T-helper 2 cell treated with Interferon-gamma antibody and Interleukin-4, amounts not matched to agents 5 μg/mL and 100 μg/mL, for 36 hours (primary cell): ENCODE measurements at regions not wholly inside any gene's neighbourhood (a gene's known extent, or its start where the extent isn't known, plus 50 kb on each side); places are given as distances from the start of the nearest gene placed in this dataset.

ENCODE experiments used
- DNase-seq: peaks from one replicate; pipeline ENCODE4 v3.0.0; 2021; ENCODE audit warnings: low spot score
- H3K27ac Mint-ChIP-seq: one replicate; pipeline ENCODE4 v1.8.0; 2021; ENCODE audit warnings: mild to moderate bottlenecking, mixed read lengths
- H3K27me3 Mint-ChIP-seq: one replicate; pipeline ENCODE4 v1.8.0; 2021; ENCODE audit warnings: low read depth, mixed read lengths
- H3K36me3 Mint-ChIP-seq: one replicate; pipeline ENCODE4 v1.8.0; 2021; ENCODE audit warnings: low read depth, mixed read lengths
- H3K4me1 Mint-ChIP-seq: one replicate; pipeline ENCODE4 v1.8.0; 2021; ENCODE audit warnings: low read depth, mixed read lengths
- H3K4me3 Mint-ChIP-seq: one replicate; pipeline ENCODE4 v1.8.0; 2022; ENCODE audit warnings: mild to moderate bottlenecking, moderate library complexity, mixed read lengths
- H3K9me3 Mint-ChIP-seq: one replicate; pipeline ENCODE4 v1.8.0; 2021; ENCODE audit warnings: mixed read lengths

DNA sequence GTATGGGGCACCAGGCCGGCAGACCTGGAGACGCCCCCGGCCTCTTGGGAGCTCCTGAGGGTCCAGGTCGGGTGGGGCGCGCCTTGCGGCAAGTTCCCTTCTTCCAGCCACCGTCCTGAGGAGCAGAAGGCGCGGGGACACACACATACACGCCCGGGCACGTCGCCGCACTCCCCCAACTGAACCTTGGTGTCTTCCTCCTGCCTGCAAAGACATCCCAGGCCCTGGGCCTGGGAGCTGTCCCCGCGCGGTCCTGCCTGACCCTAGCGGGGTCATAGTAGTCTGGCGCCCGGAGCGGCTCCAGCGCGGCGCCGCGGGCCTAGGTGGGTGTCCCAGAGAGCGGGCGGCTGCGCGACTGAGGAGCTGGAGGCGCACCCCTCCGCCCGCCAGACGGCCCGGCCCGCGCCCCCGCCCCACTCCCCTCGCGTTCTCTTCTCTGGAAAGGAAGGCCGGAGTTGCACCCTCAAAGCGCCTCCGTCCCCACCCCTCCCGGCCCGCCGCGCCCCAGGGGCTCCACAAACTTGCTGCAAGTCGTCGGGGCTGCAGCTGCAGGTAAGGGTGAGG, 185.9 kb upstream of the LINGO1 start:
- Mint-ChIP-seq H3K27ac (no peak overlapping the region), H3K9me3 (no peaks in the 10 kb centered on the region), H3K4me1 (no peaks in the 10 kb centered on the region), H3K4me3 (no peak overlapping the region), H3K36me3 (no peaks in the 10 kb centered on the region), H3K27me3 (peaks cover 50% of the 10 kb centered on the region)
- no peak for DNase-seq

DNA sequence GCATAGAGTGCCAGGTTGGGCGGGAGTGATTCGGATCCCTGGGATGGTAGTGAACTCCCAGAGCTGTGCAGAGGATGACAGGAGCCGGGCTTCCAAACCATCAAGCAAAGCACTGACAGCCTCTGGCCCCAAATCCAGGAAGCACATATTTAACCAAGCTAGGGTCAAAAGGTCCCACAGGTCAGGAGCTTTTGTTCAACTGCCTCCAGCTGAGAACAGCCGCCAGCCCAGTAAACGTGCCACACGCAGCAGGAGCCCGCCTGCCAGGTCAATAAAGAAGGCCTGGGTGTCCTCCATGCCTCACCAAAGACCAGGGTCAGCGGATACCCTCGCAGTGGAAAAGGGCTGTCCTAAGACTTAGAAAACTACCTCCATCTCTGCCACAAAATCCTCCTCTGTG, 184.7 kb upstream of the LINGO1 start:
- H3K36me3 Mint-ChIP-seq: no peaks in the 10 kb centered on the region
- H3K27ac Mint-ChIP-seq: no peak overlapping the region
- no peaks in the 10 kb centered on the region for H3K9me3 Mint-ChIP-seq
- H3K4me1 Mint-ChIP-seq: no peaks in the 10 kb centered on the region
- DNase-seq: no peak
- peaks cover 43% of the 10 kb centered on the region for H3K27me3 Mint-ChIP-seq
- H3K4me3 Mint-ChIP-seq: no peak overlapping the region

DNA sequence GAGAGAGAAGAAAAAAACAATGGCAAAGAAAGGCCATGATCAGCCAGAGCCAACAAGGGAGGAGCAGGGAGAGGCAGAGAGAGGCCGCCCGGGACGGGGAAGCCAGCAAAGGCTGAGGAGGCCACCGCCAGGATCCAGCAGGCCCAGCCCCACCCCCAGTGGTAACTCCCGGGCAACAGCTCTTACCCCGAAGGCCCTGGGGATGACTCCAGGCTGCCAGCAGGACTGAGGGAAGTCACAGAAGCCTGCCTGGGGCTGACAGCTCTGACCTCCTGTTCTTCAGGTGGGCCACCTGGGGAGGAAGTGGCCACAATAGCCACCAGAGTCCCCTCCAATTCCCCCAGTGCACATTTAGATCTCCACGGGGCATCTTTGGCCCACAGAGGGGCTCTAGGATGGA, 184.3 kb upstream of the LINGO1 start:
- Mint-ChIP-seq H3K36me3 (no peaks in the 10 kb centered on the region), H3K4me1 (no peaks in the 10 kb centered on the region), H3K27ac (no peak overlapping the region), H3K4me3 (no peak overlapping the region), H3K27me3 (peaks cover 38% of the 10 kb centered on the region), H3K9me3 (no peaks in the 10 kb centered on the region)
- DNase-seq: no peak

DNA sequence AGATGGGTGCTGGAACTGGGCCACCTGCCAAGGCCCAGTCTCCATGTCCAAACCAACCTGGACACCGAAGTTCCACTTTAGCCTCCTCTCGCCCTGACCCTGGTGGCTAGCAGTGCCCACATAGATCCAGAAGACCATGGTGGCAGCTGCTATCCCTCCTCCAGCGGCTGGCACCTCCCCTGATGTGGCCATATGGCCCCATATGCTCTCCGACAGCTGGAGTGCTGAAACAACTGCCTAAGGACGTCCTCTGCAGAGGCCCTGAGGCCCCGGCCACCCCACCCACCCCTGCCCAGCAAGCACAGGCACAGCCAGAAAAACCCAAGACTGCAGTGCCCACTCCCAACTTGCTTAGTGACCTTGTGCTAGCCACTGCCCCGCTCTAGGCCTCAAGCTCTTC, 182.3 kb upstream of the LINGO1 start:
- Mint-ChIP-seq H3K27me3 (peaks cover 22% of the 10 kb centered on the region), H3K9me3 (no peaks in the 10 kb centered on the region), H3K36me3 (no peaks in the 10 kb centered on the region), H3K4me1 (no peaks in the 10 kb centered on the region), H3K4me3 (no peak overlapping the region), H3K27ac (no peak overlapping the region)
- DNase-seq: no peak

DNA sequence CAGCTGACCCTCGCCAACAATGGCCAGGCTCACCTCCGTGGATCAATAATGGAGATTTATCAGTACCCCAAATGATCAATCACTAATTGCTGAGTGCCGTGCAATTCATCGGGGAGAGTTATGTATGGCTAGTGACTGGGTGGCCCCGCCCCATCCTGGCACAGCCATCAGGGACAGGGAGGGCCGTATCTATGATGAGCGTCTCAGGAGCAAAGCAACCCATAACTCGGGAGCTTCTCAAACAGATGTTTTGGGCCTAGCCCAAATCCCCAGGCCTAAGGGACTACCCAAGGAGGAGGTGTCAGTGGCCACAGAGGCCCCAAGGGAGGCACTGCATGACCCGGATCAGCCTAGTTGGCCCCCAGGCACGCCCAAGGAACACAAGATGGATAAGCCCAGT, 180.0 kb upstream of the LINGO1 start:
- H3K9me3 Mint-ChIP-seq: no peaks in the 10 kb centered on the region
- no peaks in the 10 kb centered on the region for H3K36me3 Mint-ChIP-seq
- H3K4me3 Mint-ChIP-seq: no peak overlapping the region
- H3K4me1 Mint-ChIP-seq: no peaks in the 10 kb centered on the region
- no peak overlapping the region for H3K27ac Mint-ChIP-seq
- no peak for DNase-seq
- peaks cover 15% of the 10 kb centered on the region for H3K27me3 Mint-ChIP-seq

DNA sequence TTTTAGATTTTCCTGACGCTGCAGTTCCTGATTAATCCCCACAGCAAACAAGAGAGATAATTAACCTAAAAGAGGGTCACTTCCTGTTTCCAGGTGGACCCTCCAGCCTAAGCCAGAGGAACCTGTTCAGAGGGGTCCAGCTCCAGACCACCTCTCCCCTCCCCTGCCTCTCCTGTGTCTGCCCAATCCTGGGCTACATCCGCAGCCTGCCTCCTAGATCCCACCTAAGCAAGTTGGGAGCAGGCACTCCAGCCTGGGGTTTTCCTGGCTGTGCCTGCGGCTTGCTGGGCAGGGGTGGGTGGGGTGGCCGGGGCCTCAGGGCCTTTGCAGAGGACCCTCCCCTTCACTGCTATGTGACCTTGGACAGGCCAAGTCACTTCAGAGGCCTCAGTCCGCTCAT, 178.6 kb upstream of the LINGO1 start:
- H3K36me3 Mint-ChIP-seq: no peaks in the 10 kb centered on the region
- H3K27me3 Mint-ChIP-seq: peaks cover 4% of the 10 kb centered on the region
- no peaks in the 10 kb centered on the region for H3K9me3 Mint-ChIP-seq
- H3K27ac Mint-ChIP-seq: no peak overlapping the region
- H3K4me1 Mint-ChIP-seq: no peaks in the 10 kb centered on the region
- no peak overlapping the region for H3K4me3 Mint-ChIP-seq
- no peak for DNase-seq

DNA sequence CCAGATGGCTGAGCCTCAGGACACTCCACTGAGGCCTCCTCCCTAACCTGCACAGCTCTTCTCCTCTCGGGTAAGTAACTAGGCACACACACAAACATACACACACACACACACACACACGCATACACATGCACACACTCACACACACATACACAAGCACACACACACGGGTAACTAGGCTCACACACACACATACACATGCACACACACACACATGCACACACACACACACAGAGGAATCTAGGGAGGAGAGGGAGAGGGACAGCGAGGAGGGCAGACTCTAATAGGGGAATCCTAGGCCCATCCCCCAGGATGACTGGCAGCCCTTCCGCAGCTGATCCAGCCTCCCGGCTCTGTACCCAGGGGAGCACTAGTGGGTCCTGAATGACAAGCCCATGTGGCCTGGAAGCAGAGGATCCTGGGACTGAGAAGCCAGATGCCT, 177.4 kb upstream of the LINGO1 start:
- DNase-seq: no peak

DNA sequence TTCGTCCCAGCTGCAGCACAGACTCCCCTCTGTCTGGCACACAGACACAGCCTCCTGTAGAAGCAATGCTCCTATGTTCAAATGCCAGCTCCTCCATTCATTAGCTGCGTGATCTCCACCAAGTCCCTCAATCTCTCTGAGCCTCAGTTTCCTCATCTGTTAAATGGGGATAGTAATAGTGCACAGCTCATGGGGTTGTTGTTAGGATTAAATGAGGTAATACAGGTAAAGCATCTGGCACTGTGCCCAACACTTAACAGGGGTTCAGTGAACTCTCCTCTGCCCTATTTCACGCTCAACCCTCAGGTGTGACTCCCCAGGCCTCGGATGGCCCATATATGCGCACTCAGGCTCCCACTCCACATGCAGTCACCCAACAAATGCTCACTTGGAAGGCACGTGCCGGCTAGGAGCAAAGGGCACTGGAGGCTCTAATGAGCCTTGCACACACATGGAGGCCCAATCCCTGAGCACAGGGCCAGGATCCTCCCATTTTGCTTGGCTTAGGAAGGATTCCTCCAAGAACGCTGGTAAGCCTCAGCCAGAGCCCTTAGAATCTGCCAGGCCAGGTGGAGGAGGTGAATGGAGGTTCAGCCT, 176.0 kb upstream of the LINGO1 start:
- no peaks in the 10 kb centered on the region for H3K27me3 Mint-ChIP-seq
- DNase-seq: no peak

More for the DNA sequence above, 177.4 kb upstream of the LINGO1 start:
- H3K27me3 Mint-ChIP-seq: no peaks in the 10 kb centered on the region
- no peaks in the 10 kb centered on the region for H3K9me3 Mint-ChIP-seq
- no peaks in the 10 kb centered on the region for H3K36me3 Mint-ChIP-seq
- H3K4me1 Mint-ChIP-seq: no peaks in the 10 kb centered on the region
- no peak overlapping the region for H3K27ac Mint-ChIP-seq
- no peak overlapping the region for H3K4me3 Mint-ChIP-seq

DNA sequence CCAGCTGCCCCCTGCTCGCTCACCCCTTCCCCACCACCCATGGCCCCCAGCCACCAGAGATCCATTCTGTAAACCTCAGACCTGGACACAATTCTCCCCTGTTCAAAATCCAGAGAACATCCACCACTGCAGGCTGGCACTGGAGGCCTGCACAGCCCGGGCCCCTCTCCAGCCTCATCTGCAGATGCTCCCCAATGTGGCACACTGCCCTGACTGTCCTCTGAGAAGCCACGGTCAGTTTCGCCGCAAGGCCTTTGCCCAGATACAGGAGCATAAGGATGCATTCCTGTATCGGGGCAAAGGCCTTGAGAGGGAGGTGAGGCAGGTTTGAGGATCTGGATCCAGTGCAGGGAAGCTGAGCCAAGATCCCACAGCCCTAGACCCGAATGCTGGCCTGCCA, 175.4 kb upstream of the LINGO1 start:
- no peaks in the 10 kb centered on the region for H3K36me3 Mint-ChIP-seq

More for the DNA sequence above, 176.0 kb upstream of the LINGO1 start:
- Mint-ChIP-seq H3K4me3 (no peak overlapping the region), H3K27ac (no peak overlapping the region), H3K9me3 (no peaks in the 10 kb centered on the region), H3K36me3 (no peaks in the 10 kb centered on the region), H3K4me1 (no peaks in the 10 kb centered on the region)

DNA sequence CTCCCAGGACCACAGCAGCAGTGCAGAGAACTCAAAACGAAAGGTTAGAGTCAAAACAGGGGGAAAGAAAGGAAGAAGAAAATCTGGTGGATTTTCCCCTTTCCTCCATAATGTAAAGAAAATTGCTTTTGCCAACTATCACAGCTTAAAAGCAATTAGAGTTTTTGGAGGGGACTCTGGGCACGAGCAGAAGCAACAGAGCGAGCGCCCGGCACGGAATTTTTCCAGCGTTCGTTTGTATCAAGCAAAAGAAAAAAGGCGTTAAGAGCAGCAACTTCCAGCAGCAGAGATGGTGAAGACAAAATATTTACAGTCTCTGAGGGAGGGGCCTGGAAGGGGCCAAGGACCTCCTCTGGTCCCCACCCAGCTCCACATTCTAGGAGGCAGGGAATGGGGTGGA, 174.9 kb upstream of the LINGO1 start:
- no peaks in the 10 kb centered on the region for H3K9me3 Mint-ChIP-seq
- H3K27me3 Mint-ChIP-seq: no peaks in the 10 kb centered on the region
- no peak overlapping the region for H3K27ac Mint-ChIP-seq

More for the DNA sequence above, 175.4 kb upstream of the LINGO1 start:
- Mint-ChIP-seq H3K4me3 (no peak overlapping the region), H3K9me3 (no peaks in the 10 kb centered on the region), H3K27ac (no peak overlapping the region), H3K27me3 (no peaks in the 10 kb centered on the region), H3K4me1 (no peaks in the 10 kb centered on the region)
- no peak for DNase-seq

DNA sequence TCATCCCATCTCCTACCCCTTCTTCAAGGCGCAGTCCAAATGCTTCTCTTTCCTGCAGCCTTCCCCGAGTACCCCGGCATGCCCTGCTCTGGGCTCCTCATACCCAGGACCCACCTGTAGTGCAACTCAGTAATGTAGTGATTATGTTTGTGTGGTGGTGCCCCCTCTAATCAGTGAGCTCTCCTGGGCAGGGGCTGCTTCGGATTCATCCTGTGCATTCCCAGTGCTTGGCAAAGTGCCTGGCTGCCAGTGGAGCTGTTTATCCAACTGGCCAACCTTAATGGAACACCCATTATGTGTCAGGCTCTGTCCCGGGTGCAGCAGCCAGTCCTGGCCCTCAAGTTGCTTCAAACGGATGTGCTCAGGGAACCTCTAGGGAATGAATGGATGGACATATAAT, 174.4 kb upstream of the LINGO1 start:
- no peak overlapping the region for H3K27ac Mint-ChIP-seq
- H3K4me1 Mint-ChIP-seq: no peaks in the 10 kb centered on the region

More for the DNA sequence above, 174.9 kb upstream of the LINGO1 start:
- no peak overlapping the region for H3K4me3 Mint-ChIP-seq
- H3K4me1 Mint-ChIP-seq: no peaks in the 10 kb centered on the region
- no peak for DNase-seq
- no peaks in the 10 kb centered on the region for H3K36me3 Mint-ChIP-seq

DNA sequence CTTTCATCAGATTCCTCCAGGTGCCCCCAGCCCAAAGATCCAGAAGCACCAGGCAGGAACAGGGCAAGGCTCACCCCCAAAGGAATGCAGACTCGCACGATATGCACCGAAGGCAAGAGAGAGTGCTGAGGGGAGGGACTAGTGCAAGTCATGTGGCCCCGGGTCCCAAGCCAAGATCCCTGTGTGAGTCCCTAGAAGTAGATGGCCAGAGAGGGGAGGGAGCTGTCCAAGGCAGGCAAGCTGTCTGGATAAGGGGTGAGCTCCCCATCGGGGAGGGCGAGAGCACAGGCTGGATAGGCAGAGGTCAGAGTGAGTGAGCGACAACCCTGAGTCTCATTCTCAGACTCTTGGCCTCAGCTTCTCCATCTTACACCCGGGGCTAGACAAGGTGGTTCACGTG, 171.5 kb upstream of the LINGO1 start:
- no peaks in the 10 kb centered on the region for H3K4me1 Mint-ChIP-seq
- H3K27me3 Mint-ChIP-seq: no peaks in the 10 kb centered on the region
- H3K4me3 Mint-ChIP-seq: no peak overlapping the region
- H3K9me3 Mint-ChIP-seq: no peaks in the 10 kb centered on the region
- no peak overlapping the region for H3K27ac Mint-ChIP-seq
- DNase-seq: no peak
- H3K36me3 Mint-ChIP-seq: no peaks in the 10 kb centered on the region

More for the DNA sequence above, 174.4 kb upstream of the LINGO1 start:
- H3K36me3 Mint-ChIP-seq: no peaks in the 10 kb centered on the region
- no peaks in the 10 kb centered on the region for H3K27me3 Mint-ChIP-seq
- no peak for DNase-seq
- no peak overlapping the region for H3K4me3 Mint-ChIP-seq
- no peaks in the 10 kb centered on the region for H3K9me3 Mint-ChIP-seq

DNA sequence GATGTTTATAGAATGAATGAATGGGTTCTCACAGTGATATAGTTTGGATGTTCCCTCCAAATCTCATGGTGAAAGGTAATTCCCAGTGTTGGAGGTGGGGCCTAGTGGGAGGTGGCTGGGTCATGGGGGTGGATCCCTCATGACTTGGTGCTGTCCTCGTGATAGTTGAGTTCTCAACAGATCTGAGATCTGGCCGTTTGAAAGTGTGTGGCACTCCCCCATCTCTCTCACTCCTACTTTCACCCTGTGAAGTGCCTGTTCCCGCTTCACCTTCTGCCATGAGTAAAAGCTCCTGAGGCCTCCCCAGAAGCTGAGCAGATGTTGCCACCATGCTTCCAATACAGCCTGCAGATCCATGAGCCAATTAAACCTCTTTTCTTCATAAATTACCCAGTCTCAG, 170.8 kb upstream of the LINGO1 start:
- no peak overlapping the region for H3K27ac Mint-ChIP-seq
- no peaks in the 10 kb centered on the region for H3K4me1 Mint-ChIP-seq
- H3K27me3 Mint-ChIP-seq: no peaks in the 10 kb centered on the region
- H3K36me3 Mint-ChIP-seq: no peaks in the 10 kb centered on the region
- no peak for DNase-seq
- H3K9me3 Mint-ChIP-seq: no peaks in the 10 kb centered on the region
- no peak overlapping the region for H3K4me3 Mint-ChIP-seq

DNA sequence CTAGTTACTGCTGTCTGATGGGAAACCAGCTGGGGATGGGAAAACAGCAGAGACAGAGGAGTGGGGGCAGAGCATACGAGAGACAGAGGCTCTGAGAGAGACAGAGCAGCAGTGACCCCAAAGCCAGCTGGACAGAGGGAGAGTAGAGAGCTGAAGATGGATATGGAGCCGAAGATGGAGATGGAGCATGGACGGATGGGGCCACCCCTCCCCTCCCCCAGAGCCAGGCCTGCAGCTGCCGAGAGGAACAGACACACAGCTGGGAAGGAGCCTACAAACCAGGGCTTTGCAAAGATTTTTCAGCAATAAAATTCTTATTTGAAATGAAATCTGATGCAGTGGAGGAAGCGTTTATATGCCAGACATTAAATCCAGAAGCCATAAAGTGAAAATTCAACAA, 167.6 kb upstream of the LINGO1 start:
- Mint-ChIP-seq H3K4me1 (peaks cover 2% of the 10 kb centered on the region), H3K27me3 (no peaks in the 10 kb centered on the region), H3K36me3 (no peaks in the 10 kb centered on the region), H3K9me3 (no peaks in the 10 kb centered on the region), H3K27ac (no peak overlapping the region), H3K4me3 (no peak overlapping the region)
- DNase-seq: no peak

DNA sequence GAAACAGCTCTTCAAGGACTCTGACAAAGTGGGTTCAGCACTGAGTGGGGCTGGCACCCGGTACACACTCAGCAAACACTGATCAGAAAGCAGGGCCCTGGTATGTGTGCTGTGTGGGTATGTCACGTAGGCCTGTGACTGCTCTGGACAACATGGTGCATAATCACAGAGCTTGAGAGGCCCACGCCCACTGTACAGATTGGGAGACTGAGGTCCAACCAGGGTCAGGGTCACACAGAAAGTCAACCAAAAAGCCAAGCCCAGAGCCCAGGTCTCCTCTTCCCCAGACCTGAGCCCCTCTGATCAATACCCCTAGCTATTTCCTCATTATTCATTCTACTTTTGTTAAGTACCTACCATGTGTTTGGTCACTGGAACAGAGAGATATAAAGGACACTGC, 166.1 kb upstream of the LINGO1 start:
- Mint-ChIP-seq H3K4me1 (peaks cover 2% of the 10 kb centered on the region), H3K27me3 (no peaks in the 10 kb centered on the region), H3K27ac (no peak overlapping the region), H3K36me3 (no peaks in the 10 kb centered on the region), H3K9me3 (no peaks in the 10 kb centered on the region), H3K4me3 (no peak overlapping the region)
- DNase-seq: no peak
